ENCODE measurements at regions not wholly inside any gene's neighbourhood (a gene's known extent, or its start where the extent isn't known, plus 50 kb on each side); places are given as distances from the start of the nearest gene placed in this dataset.

- no peak for TF ChIP-seq PRDM15 (CRISPR knock-in tag; IDR thresholded peaks at IDR 0.05)
- TF ChIP-seq STAT6 (CRISPR knock-in tag; conservative IDR thresholded peaks at IDR 0.05; ENCODE audit: low read depth) = no peak
- TF ChIP-seq E2F1 (CRISPR knock-in tag; IDR thresholded peaks at IDR 0.05) = no peak
- TF ChIP-seq MXD4 (CRISPR knock-in tag; IDR thresholded peaks at IDR 0.05; ENCODE audit: borderline replicate concordance) = no peak
- TF ChIP-seq ZNF121 (CRISPR knock-in tag; IDR thresholded peaks at IDR 0.05) = no peak
- TF ChIP-seq CTCF (IDR thresholded peaks at IDR 0.05) = no peak
- TF ChIP-seq USF2 (CRISPR knock-in tag; IDR thresholded peaks at IDR 0.05) = no peak
- TF ChIP-seq NR3C1 (CRISPR knock-in tag; conservative IDR thresholded peaks at IDR 0.05; ENCODE audit: low read depth) = no peak
Observed at GRCh38 chr12:16692099-16692498, 86.1 kb upstream of the LMO3 start.
